K562 (cell line): ENCODE measurements at regions not wholly inside any gene's neighbourhood (a gene's known extent, or its start where the extent isn't known, plus 50 kb on each side); places are given as distances from the start of the nearest gene placed in this dataset.
A peak's percentile ranks its signal among the peaks of the same experiment; 100 is the strongest.

ENCODE experiments used
- ETV5 ChIP-seq: sonication (generic); formaldehyde crosslinking; IDR thresholded peaks from 2 replicates; pipeline ENCODE4 v1.4.0; 2020; ENCODE audit warnings: low read depth, mild to moderate bottlenecking, missing genetic modification reagents
- NFE2 ChIP-seq: IDR thresholded peaks from 2 replicates; pipeline ENCODE4 v1.6.1; 2014; ENCODE audit warnings: antibody characterized with exemption, low read depth
- RAD51 ChIP-seq: fragments of 450-650 bp; IDR thresholded peaks from 2 replicates; pipeline ENCODE4 v1.7.1; 2016; ENCODE audit warnings: low read depth, mild to moderate bottlenecking, borderline replicate concordance
- RBM25 ChIP-seq: fragments of 200-400 bp; formaldehyde crosslinking; IDR thresholded peaks from 2 replicates; pipeline ENCODE4 v1.6.1; 2018; ENCODE audit warnings: low read length, low read depth, moderate library complexity; ENCODE audit not compliant: severe bottlenecking
- TCF15 ChIP-seq: fragments of 250-450 bp; sonication (Bioruptor Pico); IDR thresholded peaks from 2 replicates; pipeline ENCODE4 v1.8.0; 2022; ENCODE audit warnings: moderate library complexity, mild to moderate bottlenecking, inconsistent platforms
- ZSCAN32 ChIP-seq: fragments of 450-650 bp; formaldehyde crosslinking; IDR thresholded peaks from 2 replicates; pipeline ENCODE4 v1.4.0; 2020; ENCODE audit warnings: mild to moderate bottlenecking, moderate library complexity
- TF ChIP-seq, protein P1 (sequence below): fragments of 200-800 bp; sonication (Bioruptor generic); IDR thresholded peaks from 2 replicates; pipeline ENCODE4 v1.6.1; 2017; ENCODE audit warnings: missing genetic modification characterization, missing compliant biosample characterization

GRCh38 chr16:85216522-85217375 is 104.5 kb upstream of the CIBAR2 start (continued):
- TF ChIP-seq, protein P1, sequence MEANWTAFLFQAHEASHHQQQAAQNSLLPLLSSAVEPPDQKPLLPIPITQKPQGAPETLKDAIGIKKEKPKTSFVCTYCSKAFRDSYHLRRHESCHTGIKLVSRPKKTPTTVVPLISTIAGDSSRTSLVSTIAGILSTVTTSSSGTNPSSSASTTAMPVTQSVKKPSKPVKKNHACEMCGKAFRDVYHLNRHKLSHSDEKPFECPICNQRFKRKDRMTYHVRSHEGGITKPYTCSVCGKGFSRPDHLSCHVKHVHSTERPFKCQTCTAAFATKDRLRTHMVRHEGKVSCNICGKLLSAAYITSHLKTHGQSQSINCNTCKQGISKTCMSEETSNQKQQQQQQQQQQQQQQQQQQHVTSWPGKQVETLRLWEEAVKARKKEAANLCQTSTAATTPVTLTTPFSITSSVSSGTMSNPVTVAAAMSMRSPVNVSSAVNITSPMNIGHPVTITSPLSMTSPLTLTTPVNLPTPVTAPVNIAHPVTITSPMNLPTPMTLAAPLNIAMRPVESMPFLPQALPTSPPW (CRISPR knock-in tag) = peak; percentile 32; the same call in 1 of the 2 replicates
- peak; percentile 73; the same call in 1 of the 2 replicates for TF ChIP-seq ETV5 (CRISPR knock-in tag)
- no peak for TF ChIP-seq RAD51
- TF ChIP-seq TCF15 (CRISPR knock-in tag) = no peak
- TF ChIP-seq RBM25 = peak; percentile 79
- TF ChIP-seq NFE2 = peak; percentile 73
- TF ChIP-seq ZSCAN32 (CRISPR knock-in tag) = no peak
